HG02885 (cell line): ENCODE measurements at regions not wholly inside any gene's neighbourhood (a gene's known extent, or its start where the extent isn't known, plus 50 kb on each side); places are given as distances from the start of the nearest gene placed in this dataset.

ENCODE experiments used
- ATAC-seq: cut with Tn5 transposase; IDR thresholded peaks from one replicate; pipeline ENCODE4 v1.9.1; 2021; ENCODE audit warnings: mild to moderate bottlenecking; ENCODE audit not compliant: unreplicated experiment, poor library complexity

GRCh38 chr6:165834613-165835259 is 171.7 kb upstream of the PDE10A start:
- ATAC-seq = no peak

- ATAC-seq = no peak
Observed at GRCh38 chr6:165833355-165833754, 170.3 kb upstream of the PDE10A start.

- peak; percentile 36 for ATAC-seq
Observed at GRCh38 chr6:165831812-165832510, 168.9 kb upstream of the PDE10A start.

DNA sequence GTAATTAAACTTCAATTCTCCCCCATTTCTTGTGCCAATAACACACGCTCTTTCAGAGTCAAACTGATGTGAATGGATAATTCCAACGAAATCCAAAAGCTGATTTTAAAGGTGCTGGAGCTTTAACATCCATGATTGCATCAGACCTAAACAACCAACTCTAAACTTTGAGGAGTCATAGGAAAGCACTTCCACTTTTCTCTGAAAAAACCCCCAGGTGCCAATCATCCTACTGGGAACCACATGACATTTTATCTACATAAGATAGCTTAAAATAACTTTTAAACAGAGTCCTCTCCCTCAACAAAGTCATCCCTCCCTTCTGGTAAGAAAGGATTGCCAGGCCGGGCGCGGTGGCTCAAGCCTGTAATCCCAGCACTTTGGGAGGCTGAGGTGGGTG is 167.7 kb upstream of the PDE10A start:
- no peak for ATAC-seq

GRCh38 chr6:165829376-165829775 is 166.3 kb upstream of the PDE10A start:
- no peak for ATAC-seq

DNA sequence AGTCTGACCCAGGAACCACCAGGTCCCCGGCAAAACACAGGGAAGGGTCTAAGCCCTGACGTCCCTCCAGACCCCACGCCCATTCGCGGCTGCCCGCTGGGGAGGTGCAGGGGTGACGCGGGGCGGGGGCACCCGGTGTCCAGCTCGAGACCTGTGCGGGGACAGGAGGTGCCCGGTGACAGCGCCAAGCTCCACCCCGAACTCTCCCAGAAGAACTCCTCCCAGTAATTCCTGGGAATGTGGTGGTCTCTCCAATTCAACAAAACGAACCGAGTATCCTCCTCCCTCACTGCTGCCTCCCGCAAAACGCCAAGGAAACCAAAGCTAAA is 164.1 kb upstream of the PDE10A start:
- ATAC-seq = no peak

GRCh38 chr6:165826487-165827189 is 163.6 kb upstream of the PDE10A start:
- no peak for ATAC-seq

GRCh38 chr6:165825256-165825815 is 162.3 kb upstream of the PDE10A start:
- no peak for ATAC-seq

- no peak for ATAC-seq
Observed at GRCh38 chr6:165823609-165824326, 160.7 kb upstream of the PDE10A start.

DNA sequence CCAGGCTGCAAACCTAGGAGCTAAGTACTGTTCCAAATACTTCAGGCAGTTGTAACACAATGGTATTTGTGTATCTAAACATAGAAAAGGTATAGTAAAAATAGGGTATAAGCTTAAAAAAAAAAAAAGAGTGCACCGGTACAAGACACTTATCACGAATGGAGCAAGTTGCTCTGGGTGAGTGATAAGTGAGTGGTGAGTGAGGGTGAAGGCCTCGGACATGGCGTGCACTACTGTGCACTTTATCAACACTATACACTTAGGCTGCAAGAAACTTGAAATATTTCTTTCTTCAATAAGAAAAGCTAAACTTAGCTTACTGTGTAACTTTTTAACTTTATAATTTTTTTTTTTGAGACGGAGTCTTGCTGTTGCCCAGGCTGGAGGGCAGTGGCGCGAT is 159.5 kb upstream of the PDE10A start:
- no peak for ATAC-seq

- no peak for ATAC-seq
Observed at GRCh38 chr6:165821754-165822153, 158.7 kb upstream of the PDE10A start.

GRCh38 chr6:165820934-165821333 is 157.9 kb upstream of the PDE10A start:
- ATAC-seq = no peak

DNA sequence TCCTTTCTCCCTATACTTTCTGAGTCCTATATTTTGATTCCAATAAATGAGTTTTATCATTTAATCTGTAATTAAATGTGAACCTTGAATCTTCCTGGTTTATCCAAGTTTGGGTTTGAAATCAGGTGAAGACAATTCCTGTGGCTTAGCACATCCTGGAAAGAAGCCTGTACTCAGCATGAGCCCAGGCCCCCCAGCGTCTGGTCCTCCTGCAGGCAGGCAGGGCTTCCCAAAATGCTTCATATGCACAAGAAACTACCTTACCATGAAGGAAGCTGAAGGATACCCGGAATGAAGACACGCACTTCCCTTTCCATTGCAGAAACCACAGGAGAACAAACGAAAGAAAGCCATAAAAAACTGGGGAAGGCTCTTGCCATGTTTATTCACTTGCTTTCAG is 157.4 kb upstream of the PDE10A start:
- no peak for ATAC-seq

GRCh38 chr6:165819394-165819793 is 156.4 kb upstream of the PDE10A start:
- ATAC-seq = no peak

DNA sequence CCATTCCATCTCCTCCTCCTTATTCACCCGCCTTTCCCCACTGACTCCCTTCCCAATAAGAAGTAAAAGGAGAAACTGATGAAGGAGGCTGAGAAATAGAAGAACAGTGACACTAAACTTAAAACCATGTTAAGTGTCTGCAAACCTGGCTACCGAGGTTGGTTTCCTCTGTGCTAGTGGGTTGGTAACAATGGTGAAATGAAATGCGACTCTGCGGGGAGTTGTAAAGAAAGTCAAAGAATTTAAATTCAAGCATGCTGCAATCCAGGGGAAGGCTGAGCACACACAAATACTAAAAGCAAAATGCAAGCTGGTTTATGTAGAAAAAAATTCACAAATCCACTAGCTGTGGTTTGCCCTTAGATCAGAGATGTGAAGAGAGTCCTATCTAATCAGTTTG is 155.2 kb upstream of the PDE10A start:
- no peak for ATAC-seq

- no peak for ATAC-seq
Observed at GRCh38 chr6:165817771-165818170, 154.7 kb upstream of the PDE10A start.

DNA sequence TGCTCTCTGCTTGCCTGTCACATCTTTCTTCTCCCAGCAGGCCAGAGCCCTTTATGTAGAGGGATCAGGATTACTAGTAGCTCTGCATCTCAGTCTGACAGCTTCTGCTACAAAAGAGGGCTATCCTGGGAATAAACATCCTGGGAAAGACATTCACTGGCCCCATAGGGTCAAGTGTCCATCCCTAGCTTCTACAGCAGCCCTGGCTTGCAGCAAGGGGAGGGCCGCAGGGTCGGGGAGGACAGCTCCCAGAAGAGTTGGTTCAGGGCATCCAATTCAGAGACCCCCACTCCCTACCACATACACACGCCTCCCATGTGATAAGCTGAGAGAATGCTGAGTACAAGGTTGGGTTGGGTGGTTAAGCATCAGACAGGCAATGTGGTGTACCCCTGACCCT is 154.1 kb upstream of the PDE10A start:
- ATAC-seq = no peak

DNA sequence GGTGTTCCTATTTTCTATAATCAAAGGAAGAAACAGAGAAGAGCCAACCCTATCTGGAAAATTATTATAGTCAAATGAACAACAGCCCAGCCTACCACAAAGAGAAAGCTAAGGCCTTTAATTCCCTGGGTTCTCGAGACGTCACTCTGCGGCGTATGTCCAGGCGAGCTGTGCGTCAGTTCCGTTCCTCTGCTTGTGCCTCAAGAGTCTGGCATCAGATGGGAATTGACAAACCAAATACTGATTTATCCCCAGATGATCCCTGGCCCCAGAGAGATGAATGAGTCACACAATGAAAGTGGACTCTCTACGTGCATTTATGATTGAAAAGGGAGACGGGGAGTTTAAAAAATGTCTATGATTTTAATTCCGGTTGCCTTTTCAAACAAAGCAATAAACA is 151.6 kb upstream of the PDE10A start:
- ATAC-seq = no peak

GRCh38 chr6:165811512-165811911 is 148.5 kb upstream of the PDE10A start:
- ATAC-seq = no peak

DNA sequence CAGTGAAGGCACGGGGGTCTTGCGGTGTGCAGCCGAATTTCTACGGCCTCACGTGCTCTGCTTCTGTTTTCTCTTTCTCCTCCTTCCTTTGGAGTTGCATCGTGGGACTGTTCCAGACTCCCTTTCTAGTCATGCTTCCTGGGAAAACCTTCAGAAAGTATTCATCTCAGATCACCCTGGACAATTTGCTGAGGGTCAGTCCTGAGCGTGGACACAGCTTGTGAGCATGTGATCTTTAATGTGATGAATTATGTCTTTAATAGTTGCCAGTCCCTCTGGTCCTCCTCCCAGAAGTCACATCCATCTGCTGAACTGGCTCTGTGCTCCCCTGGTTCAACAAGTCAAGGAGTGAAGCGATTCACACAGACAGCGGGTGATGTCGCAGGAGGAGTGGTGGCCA is 145.0 kb upstream of the PDE10A start:
- no peak for ATAC-seq
